Testis (tissue), 2 donors: ENCODE measurements at regions not wholly inside any gene's neighbourhood (a gene's known extent, or its start where the extent isn't known, plus 50 kb on each side); places are given as distances from the start of the nearest gene placed in this dataset.
"Not testable (repeated sequence)": the region's sequence is repeated elsewhere in the genome, so short reads cannot be mapped to it uniquely, and the experiment has no call there.

Experiments
- DNase-seq: peaks from one replicate; pipeline ENCODE4 v3.0.0-alpha.2; 2019
- H3K27ac ChIP-seq, 2 donors: fragments of 200-600 bp; sonication (generic); one replicate each; pipeline ENCODE4 v1.5.1; 2019
- H3K27me3 ChIP-seq: fragments of 200-600 bp; sonication (generic); one replicate; pipeline ENCODE4 v1.5.1; 2019
- H3K36me3 ChIP-seq: fragments of 200-600 bp; sonication (generic); one replicate; pipeline ENCODE4 v1.5.1; 2017; ENCODE audit warnings: low read depth; ENCODE audit errors: missing control alignments
- H3K4me1 ChIP-seq: fragments of 200-600 bp; sonication (generic); one replicate; pipeline ENCODE4 v1.5.1; 2019
- H3K4me3 ChIP-seq, 2 donors: fragments of 200-600 bp; sonication (generic); one replicate each; pipeline ENCODE4 v1.5.1; 2017 to 2019
- H3K9me3 ChIP-seq: fragments of 200-600 bp; sonication (generic); one replicate; pipeline ENCODE4 v1.5.1; 2017
- POLR2A ChIP-seq: fragments of 450-650 bp; IDR thresholded peaks from one replicate; pipeline ENCODE4 v1.6.1; 2017; ENCODE audit warnings: antibody characterized with exemption, mild to moderate bottlenecking, moderate library complexity
- WGBS, 2 donors: methylation state at CpG; one replicate each; pipeline ENCODE4 v1.1.5; 2018; 5-methylcytosine and 5-hydroxymethylcytosine counted together
- intact Hi-C: fragments of 100-400 bp; cut with DNase I; formaldehyde crosslinking; loops from one replicate; pipeline ENCODE4 v1.15.1; 2023; ENCODE audit warnings: low total_unique reads
- small RNA-seq, 2 donors: library from RNA; depleted of rRNA; stranded (forward); fragments of <200 nt; gene quantifications; one replicate each; pipeline ENCODE3, GENCODE V24; 2016
- TF ChIP-seq, protein P1 (sequence below), 3 experiments: fragments of 450-650 bp in 2 of 3; fragments of 200-600 bp in 1 of 3; sonication (generic) in 1 of 3; IDR thresholded peaks; one replicate each; pipeline ENCODE4 v1.5.1; 2016 to 2019; ENCODE audit warnings: antibody characterized with exemption in 3 of 3, mild to moderate bottlenecking in 2 of 3, moderate library complexity in 1 of 3

DNA sequence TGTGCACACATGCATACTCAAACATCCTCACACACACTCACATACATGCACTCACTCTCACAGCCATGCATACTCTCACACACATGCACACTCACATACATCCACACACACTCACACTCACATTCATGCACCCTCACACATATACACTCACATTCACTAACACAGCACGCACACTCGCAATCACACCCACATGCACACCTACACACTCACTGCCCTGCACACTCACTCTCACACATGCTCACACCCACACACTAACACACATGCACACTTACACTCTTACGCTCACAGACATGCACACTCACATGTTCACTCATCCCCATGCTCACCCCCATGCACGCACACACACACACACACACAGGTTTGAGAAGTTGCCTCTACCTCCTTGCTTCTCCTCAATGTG, 63.2 kb upstream of the SFSWAP start:
- Histone ChIP-seq H3K27ac (no peak overlapping the region), H3K4me1 (no peaks in the 10 kb centered on the region), H3K36me3 (no peaks in the 10 kb centered on the region), H3K9me3 (no peaks in the 10 kb centered on the region), H3K27me3 (no peaks in the 10 kb centered on the region), H3K4me3 (no peak overlapping the region)
- 87% methylated on average over 4 of the region's 4 CpGs; no CpG with 5 or more reads in 1 of the 2 donors for WGBS, 2 donors
- intact Hi-C loops, result no loop called here
- TF ChIP-seq, protein P1, sequence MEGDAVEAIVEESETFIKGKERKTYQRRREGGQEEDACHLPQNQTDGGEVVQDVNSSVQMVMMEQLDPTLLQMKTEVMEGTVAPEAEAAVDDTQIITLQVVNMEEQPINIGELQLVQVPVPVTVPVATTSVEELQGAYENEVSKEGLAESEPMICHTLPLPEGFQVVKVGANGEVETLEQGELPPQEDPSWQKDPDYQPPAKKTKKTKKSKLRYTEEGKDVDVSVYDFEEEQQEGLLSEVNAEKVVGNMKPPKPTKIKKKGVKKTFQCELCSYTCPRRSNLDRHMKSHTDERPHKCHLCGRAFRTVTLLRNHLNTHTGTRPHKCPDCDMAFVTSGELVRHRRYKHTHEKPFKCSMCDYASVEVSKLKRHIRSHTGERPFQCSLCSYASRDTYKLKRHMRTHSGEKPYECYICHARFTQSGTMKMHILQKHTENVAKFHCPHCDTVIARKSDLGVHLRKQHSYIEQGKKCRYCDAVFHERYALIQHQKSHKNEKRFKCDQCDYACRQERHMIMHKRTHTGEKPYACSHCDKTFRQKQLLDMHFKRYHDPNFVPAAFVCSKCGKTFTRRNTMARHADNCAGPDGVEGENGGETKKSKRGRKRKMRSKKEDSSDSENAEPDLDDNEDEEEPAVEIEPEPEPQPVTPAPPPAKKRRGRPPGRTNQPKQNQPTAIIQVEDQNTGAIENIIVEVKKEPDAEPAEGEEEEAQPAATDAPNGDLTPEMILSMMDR (IDR thresholded peaks at IDR 0.05), result no peak
- TF ChIP-seq POLR2A, result no peak
- DNase-seq, result no peak

DNA sequence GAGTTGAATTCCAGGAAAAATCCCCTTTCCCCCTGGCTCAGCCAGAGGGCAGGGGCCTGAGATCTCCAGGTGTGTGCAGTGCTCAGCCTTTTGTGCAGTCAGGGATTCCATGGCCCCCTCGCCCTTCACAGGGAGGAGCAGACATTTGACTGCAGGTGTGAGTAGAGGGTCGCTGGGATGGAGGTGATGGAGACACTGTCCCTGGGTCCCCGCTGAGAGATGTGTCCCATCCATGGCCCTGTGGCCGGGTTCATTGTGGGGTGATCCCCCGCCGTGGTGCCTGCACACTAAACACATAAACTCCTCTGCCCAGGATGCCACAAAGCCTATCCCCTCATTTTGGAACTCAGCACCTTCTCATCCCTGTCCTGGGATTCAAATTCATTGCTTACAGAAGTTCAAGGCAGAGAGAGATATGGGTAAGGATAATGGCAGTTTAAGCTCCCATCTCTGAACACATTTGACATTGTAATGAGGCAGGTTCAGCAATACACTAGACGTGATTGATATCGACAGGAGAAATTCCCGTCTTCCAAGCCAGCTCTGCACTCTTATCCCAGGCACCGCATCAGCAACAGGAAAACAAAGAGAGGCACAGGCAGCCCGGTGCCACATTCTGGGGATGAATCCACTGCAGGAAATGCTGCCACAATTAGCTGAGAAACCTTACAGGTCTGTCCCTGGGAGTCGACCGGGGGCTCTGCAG, 55.3 kb upstream of the SFSWAP start:
- WGBS, 2 donors, result 91 to 93% methylated on average over 4 to 5 of the region's 13 CpGs
- H3K4me3 ChIP-seq, H3K4me1 ChIP-seq, DNase-seq, H3K27me3 ChIP-seq, H3K27ac ChIP-seq, H3K36me3 ChIP-seq, H3K9me3 ChIP-seq, intact Hi-C loops: not testable (repeated sequence)

DNA sequence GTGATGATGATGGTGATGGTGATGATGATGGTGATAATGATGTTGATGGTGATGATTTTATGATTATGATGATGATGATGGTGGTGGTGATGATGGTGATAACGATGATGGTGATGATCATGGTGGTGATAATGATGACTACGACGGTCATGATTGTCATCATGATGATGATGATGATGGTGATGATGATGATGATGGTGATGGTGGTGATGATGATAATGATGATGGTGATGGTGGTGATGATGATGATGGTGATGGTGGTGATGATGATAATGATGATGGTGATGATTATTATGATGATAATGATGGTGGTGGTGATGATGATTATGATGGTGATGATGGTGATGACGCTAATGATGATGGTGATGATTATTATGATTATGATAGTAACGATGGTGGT, 54.1 kb upstream of the SFSWAP start:
- H3K4me3 ChIP-seq, DNase-seq, H3K9me3 ChIP-seq, H3K36me3 ChIP-seq, H3K27me3 ChIP-seq, H3K4me1 ChIP-seq, intact Hi-C loops, H3K27ac ChIP-seq: not testable (repeated sequence)
- 89% methylated on average over 5 of the region's 5 CpGs; no CpG with 5 or more reads in 1 of the 2 donors for WGBS, 2 donors

DNA sequence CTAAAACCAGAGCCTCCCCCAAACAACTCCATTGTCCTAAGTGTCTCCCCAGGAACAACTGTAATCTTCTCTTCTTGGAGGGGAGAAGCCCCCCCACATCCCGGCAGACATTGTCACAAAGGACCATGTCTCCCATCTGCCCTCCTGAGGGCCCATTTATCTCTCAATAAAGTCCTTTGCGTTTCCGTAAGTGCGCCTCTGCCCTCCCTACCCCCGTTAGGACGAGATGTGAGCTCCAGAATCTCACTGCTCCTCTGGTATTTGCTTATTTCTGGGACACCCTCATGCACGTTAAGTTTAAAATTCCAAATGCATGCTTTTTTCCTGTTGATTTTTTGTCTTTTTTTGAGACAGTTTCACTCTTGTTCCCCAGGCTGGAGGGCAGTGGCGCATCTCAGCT, 52.3 kb upstream of the SFSWAP start:
- H3K9me3 ChIP-seq, H3K4me3 ChIP-seq, H3K27ac ChIP-seq, H3K36me3 ChIP-seq, H3K4me1 ChIP-seq, intact Hi-C loops, H3K27me3 ChIP-seq, DNase-seq: not testable (repeated sequence)
- WGBS, 2 donors, result 78 to 86% methylated on average over 6 to 7 of the region's 8 CpGs

DNA sequence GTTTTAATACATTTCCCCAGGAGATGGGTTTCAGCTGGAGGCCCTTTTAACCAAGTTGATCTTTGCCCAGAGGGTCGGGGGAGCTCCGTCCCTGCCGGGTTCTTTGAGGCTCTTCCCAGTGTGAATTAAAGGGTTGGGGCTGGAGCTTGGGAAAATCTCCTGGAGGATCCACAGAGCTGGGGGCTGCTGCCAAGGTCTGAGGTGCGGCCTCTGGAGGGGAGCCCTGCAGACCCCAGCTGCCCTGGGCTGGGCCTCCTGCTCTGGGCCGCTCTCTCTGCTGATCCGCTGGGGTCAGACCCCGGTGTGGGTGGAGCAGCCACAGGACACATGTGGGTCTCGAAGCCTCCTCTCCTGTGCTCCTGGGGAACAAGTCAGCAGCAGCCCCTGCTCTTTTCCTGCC, 51.4 kb upstream of the SFSWAP start:
- H3K4me3 ChIP-seq, H3K27ac ChIP-seq, H3K36me3 ChIP-seq, intact Hi-C loops, DNase-seq, H3K4me1 ChIP-seq, H3K9me3 ChIP-seq, H3K27me3 ChIP-seq: not testable (repeated sequence)
- WGBS, 2 donors, result 71 to 78% methylated on average over 4 to 6 of the region's 8 CpGs

DNA sequence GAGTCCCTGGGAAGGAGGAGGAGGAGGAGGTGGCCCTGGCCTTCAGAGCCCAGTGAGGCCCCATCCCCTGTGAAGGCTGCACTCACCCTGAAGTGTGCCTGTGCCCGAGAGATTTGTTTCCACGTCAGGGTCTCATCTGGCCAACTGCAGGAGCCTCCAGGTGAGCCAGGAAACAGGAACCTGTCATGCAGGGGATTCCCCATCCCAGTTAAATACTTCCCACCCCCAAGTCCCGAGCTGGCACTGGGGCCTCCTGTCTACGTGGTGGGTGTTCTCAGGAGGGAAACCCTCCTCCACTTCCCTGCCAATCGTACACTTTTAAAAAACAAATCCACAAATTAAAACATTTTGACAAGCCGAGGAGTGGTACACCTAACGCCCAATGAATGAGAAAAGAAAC, 50.9 kb upstream of the SFSWAP start:
- DNase-seq, H3K27ac ChIP-seq, H3K4me1 ChIP-seq, H3K4me3 ChIP-seq, H3K9me3 ChIP-seq, intact Hi-C loops, H3K36me3 ChIP-seq, H3K27me3 ChIP-seq: not testable (repeated sequence)
- WGBS, 2 donors, result 75 to 77% methylated on average over 7 of the region's 7 CpGs

DNA sequence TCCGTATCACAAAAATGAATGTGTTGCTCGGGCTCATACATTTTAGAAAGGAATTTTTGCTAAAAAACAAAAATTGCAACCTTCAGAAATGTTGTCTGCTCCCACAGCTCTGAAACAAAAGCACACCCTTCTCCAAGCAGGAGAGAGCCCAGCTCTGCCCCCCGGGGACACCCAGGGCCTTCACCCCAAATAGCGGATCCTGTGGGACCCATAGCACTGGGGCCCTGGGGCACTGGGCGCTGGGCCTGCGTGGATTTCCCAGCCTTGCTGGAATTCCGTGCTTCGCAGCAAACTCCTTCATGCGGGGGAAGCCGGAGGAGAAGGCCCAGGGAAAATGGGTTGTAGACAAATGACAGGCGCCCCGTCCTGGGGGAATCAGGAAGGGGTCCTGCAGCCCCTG, 50.5 kb upstream of the SFSWAP start:
- H3K4me3 ChIP-seq, DNase-seq, intact Hi-C loops, H3K27ac ChIP-seq, H3K27me3 ChIP-seq, H3K9me3 ChIP-seq, H3K4me1 ChIP-seq, H3K36me3 ChIP-seq: not testable (repeated sequence)
- WGBS, 2 donors, result 60 to 70% methylated on average over 12 of the region's 12 CpGs

Small RNA genes lying in the stretch of these regions (small RNA-seq; reads per million reads assigned to genes)
- gene AC140063.1 (0 reads per million in 2 donors), gene RNA5SP376 (0 reads per million in 2 donors)
